A549 (cell line): ENCODE measurements at regions not wholly inside any gene's neighbourhood (a gene's known extent, or its start where the extent isn't known, plus 50 kb on each side); places are given as distances from the start of the nearest gene placed in this dataset.

Source experiments
- ATAC-seq, 2 experiments: fragments of 200-7000 bp in 1 of 2; fragments of >200 bp in 1 of 2; cut with Nextera tagmentation in 1 of 2; cut with Tn5 transposase in 1 of 2; 3 replicates each; pipeline versions ENCODE4 v1.8.0 to v1.9.1; 2018 to 2020; ENCODE audit warnings: mild to moderate bottlenecking in 1 of 2, moderate library complexity in 1 of 2
- CTCF ChIA-PET: fragments of 300-600 bp; sonication (Branson Sonifier 250); formaldehyde crosslinking; extraction: SDS; loops from one replicate; lab custom pipeline; 2021; ENCODE audit warnings: antibody characterized with exemption, inconsistent platforms; lab: Yijun Ruan, JAX
- POLR2A ChIA-PET: fragments of 350-600 bp; formaldehyde crosslinking; extraction: SDS; loops from one replicate; lab custom pipeline; 2021; ENCODE audit warnings: antibody characterized with exemption, inconsistent platforms; lab: Yijun Ruan, JAX
- DNase-seq, 2 experiments: peaks; one replicate each; pipeline versions ENCODE4 v3.0.0 to v3.0.0-alpha.2; 2011 to 2016; ENCODE audit warnings: low read depth in 1 of 2, low spot score in 1 of 2
- FAIRE-seq: peaks from 2 replicates; lab custom pipeline; 2011; peaks lifted over from hg19 to GRCh38; lab: Jason Lieb, UNC
- H3K27ac ChIP-seq, 2 experiments: fragments of >200 bp; sonication (Bioruptor Twin); formaldehyde crosslinking; 3 replicates each; pipeline ENCODE4 v1.5.1; 2016 to 2017
- H3K4me1 ChIP-seq: fragments of >200 bp; sonication (Bioruptor Twin); formaldehyde crosslinking; 3 replicates; pipeline ENCODE4 v1.6.1; 2016
- H3K4me2 ChIP-seq: fragments of >200 bp; sonication (Bioruptor Twin); formaldehyde crosslinking; 3 replicates; pipeline ENCODE4 v1.6.1; 2016
- H3K4me3 ChIP-seq: fragments of >200 bp; sonication (Bioruptor Twin); formaldehyde crosslinking; 3 replicates; pipeline ENCODE4 v1.5.1; 2016
- H3K9me3 ChIP-seq: fragments of >200 bp; sonication (Bioruptor Twin); formaldehyde crosslinking; 3 replicates; pipeline ENCODE4 v1.6.1; 2016
- BHLHE40 ChIP-seq: IDR thresholded peaks from 2 replicates; pipeline ENCODE4 v1.6.1; 2012; ENCODE audit warnings: low read depth, low read length, inconsistent platforms
- CEBPB ChIP-seq, 2 experiments: fragments of >200 bp in 1 of 2; sonication (Bioruptor Twin) in 1 of 2; formaldehyde crosslinking in 1 of 2; IDR thresholded peaks; 2 replicates each; pipeline ENCODE4 v1.6.1; 2012 to 2016
- CHD2 ChIP-seq: fragments of 150-350 bp; IDR thresholded peaks from 2 replicates; pipeline ENCODE4 v1.6.1; 2014; ENCODE audit warnings: low read length; ENCODE audit not compliant: partially characterized antibody
- EHF ChIP-seq: fragments of 250-450 bp; sonication (Bioruptor Pico); IDR thresholded peaks from 2 replicates; pipeline ENCODE4 v1.5.0; 2020; ENCODE audit warnings: mild to moderate bottlenecking
- EP300 ChIP-seq, 2 experiments: fragments of >200 bp; sonication (Bioruptor Twin); formaldehyde crosslinking; IDR thresholded peaks; 2 replicates in 1 of 2; 3 replicates in 1 of 2; pipeline ENCODE4 v1.6.1; 2016 to 2017
- ESRRA ChIP-seq: fragments of 150-350 bp; IDR thresholded peaks from 2 replicates; pipeline ENCODE4 v1.6.1; 2014; ENCODE audit warnings: mild to moderate bottlenecking, low read length, borderline replicate concordance
- FOSB ChIP-seq: fragments of 250-450 bp; sonication (Bioruptor Pico); IDR thresholded peaks from 2 replicates; pipeline ENCODE4 v1.5.0; 2020; ENCODE audit warnings: mild to moderate bottlenecking, moderate library complexity
- HEYL ChIP-seq: fragments of 250-450 bp; sonication (Bioruptor Pico); IDR thresholded peaks from 2 replicates; pipeline ENCODE4 v1.8.0; 2021; ENCODE audit warnings: mild to moderate bottlenecking, moderate library complexity
- HOXA7 ChIP-seq: fragments of 250-450 bp; sonication (Bioruptor Pico); IDR thresholded peaks from 2 replicates; pipeline ENCODE4 v1.5.0; 2020; ENCODE audit warnings: mild to moderate bottlenecking, moderate library complexity
- HOXB13 ChIP-seq: fragments of 250-450 bp; sonication (Bioruptor Pico); IDR thresholded peaks from 2 replicates; pipeline ENCODE4 v1.5.0; 2020; ENCODE audit warnings: low read depth, mild to moderate bottlenecking, moderate library complexity
- KDM1A ChIP-seq: fragments of 200-600 bp; sonication (generic); IDR thresholded peaks from 2 replicates; pipeline ENCODE4 v1.6.1; 2016; ENCODE audit warnings: low read depth, mild to moderate bottlenecking
- MAZ ChIP-seq: fragments of 150-350 bp; IDR thresholded peaks from 2 replicates; pipeline ENCODE4 v1.6.1; 2014; ENCODE audit warnings: antibody characterized with exemption, low read depth, low read length, borderline replicate concordance
- NFE2L2 ChIP-seq: fragments of 150-350 bp; conservative IDR thresholded peaks from 2 replicates; pipeline ENCODE4 v1.6.1; 2014; ENCODE audit warnings: low read length
- PHF8 ChIP-seq: fragments of 200-600 bp; sonication (generic); IDR thresholded peaks from 2 replicates; pipeline ENCODE4 v1.6.1; 2016; ENCODE audit warnings: low read depth, mild to moderate bottlenecking, antibody characterized with exemption, moderate library complexity, borderline replicate concordance
- RFX5 ChIP-seq: fragments of 450-650 bp; IDR thresholded peaks from 2 replicates; pipeline ENCODE4 v1.7.1; 2014; ENCODE audit warnings: antibody characterized with exemption, mild to moderate bottlenecking, moderate library complexity
- RNF2 ChIP-seq: fragments of 200-600 bp; sonication (generic); IDR thresholded peaks from 2 replicates; pipeline ENCODE4 v1.6.1; 2016; ENCODE audit warnings: low read depth, mild to moderate bottlenecking, antibody characterized with exemption, moderate library complexity, borderline replicate concordance
- SREBF2 ChIP-seq: fragments of 450-650 bp; IDR thresholded peaks from 2 replicates; pipeline ENCODE4 v1.6.1; 2014; ENCODE audit warnings: mild to moderate bottlenecking, moderate library complexity
- TP53 ChIP-seq: fragments of 250-450 bp; sonication (Bioruptor Pico); IDR thresholded peaks from 2 replicates; pipeline ENCODE4 v1.5.0; 2021; ENCODE audit warnings: mild to moderate bottlenecking, moderate library complexity
- ZC3H11A ChIP-seq: fragments of 450-650 bp; IDR thresholded peaks from 2 replicates; pipeline ENCODE4 v1.6.1; 2014; ENCODE audit warnings: antibody characterized with exemption, mild to moderate bottlenecking
- ZNF302 ChIP-seq: fragments of 250-450 bp; sonication (Bioruptor Pico); IDR thresholded peaks from 2 replicates; pipeline ENCODE4 v1.9.0; 2021; ENCODE audit warnings: inconsistent platforms, mild to moderate bottlenecking, moderate library complexity
- ZSCAN20 ChIP-seq: fragments of 250-450 bp; sonication (Bioruptor Pico); IDR thresholded peaks from 2 replicates; pipeline ENCODE4 v1.8.0; 2022; ENCODE audit warnings: mild to moderate bottlenecking, moderate library complexity
- WGBS: methylation state at CpG from one replicate; pipeline ENCODE4 v1.1.6; 2017; ENCODE audit errors: missing lambda C conversion rate; 5-methylcytosine and 5-hydroxymethylcytosine counted together
- TF ChIP-seq, protein P1 (sequence below): fragments of 250-450 bp; sonication (Bioruptor Pico); IDR thresholded peaks from 2 replicates; pipeline ENCODE4 v1.5.0; 2020; ENCODE audit warnings: low read depth, mild to moderate bottlenecking, moderate library complexity
- TF ChIP-seq, protein P2 (sequence below): fragments of >200 bp; sonication (Bioruptor Twin); formaldehyde crosslinking; IDR thresholded peaks from 3 replicates; pipeline ENCODE4 v1.6.1; 2016
- TF ChIP-seq, protein P3 (sequence below): fragments of 450-650 bp; IDR thresholded peaks from 2 replicates; pipeline ENCODE4 v1.6.1; 2014; ENCODE audit warnings: antibody characterized with exemption
- TF ChIP-seq, protein P4 (sequence below): IDR thresholded peaks from 2 replicates; pipeline ENCODE4 v1.6.1; 2012; ENCODE audit warnings: low read depth, borderline replicate concordance

DNA sequence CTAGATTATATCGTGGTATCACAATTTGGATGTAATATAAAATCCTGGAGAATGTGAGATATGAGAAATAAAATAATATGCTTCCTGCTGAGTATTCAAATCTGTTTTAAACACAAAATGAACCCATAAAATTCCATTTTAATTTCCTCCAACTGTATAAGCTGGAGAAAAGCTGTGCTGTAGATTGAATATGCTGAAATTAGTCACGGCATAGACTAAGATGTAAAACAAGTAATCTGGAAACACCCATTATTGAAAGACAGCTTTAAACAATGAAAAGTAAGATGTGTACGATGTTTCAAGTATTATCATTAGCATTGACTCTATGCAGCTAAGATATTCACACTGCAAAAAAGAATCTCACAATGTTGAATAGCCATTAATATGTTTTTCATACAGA, 403.4 kb upstream of the BRINP3 start:
- ChIA-PET POLR2A (no interaction called here), CTCF (no interaction called here)
- no peak for ATAC-seq

DNA sequence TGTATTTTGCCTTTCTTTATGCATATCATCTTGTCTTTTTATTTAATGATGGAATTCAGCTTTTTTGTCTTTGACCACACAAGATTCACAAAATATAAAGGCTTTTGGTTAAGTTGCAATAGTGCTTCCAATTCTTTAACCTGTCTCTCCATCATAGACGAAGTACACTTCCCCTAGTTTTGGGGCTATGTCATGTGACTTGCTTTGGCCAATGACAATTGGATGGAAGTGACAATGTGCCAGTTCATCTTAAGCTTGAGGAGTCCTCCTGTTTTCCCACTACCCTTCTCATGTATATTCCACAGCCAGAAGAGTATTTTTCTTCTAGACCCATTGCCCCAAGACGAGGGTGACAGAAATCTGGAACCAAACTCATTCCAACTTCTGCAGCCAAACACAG, 419.6 kb upstream of the BRINP3 start:
- Histone ChIP-seq H3K27ac (no peak overlapping the region), H3K4me2 (no peak overlapping the region), H3K4me3 (no peak overlapping the region), H3K9me3 (0 out of 3 replicates have a peak, but pooled peaks cover 3% of the 10 kb centered on the region), H3K4me1 (no peaks in the 10 kb centered on the region)
- CTCF ChIA-PET, result no interaction called here
- DNase-seq (no peak), FAIRE-seq (no peak), ATAC-seq (no peak)
- POLR2A ChIA-PET, result no interaction called here
- WGBS, result 11% methylated on average over 2 of the region's 2 CpGs
- TF ChIP-seq CHD2 (no peak), HEYL (CRISPR knock-in tag) (no peak), EHF (CRISPR knock-in tag) (no peak), ESRRA (no peak), RNF2 (no peak), PHF8 (no peak), TP53 (CRISPR knock-in tag) (no peak), NFE2L2 (no peak)
- TF ChIP-seq, protein P1, sequence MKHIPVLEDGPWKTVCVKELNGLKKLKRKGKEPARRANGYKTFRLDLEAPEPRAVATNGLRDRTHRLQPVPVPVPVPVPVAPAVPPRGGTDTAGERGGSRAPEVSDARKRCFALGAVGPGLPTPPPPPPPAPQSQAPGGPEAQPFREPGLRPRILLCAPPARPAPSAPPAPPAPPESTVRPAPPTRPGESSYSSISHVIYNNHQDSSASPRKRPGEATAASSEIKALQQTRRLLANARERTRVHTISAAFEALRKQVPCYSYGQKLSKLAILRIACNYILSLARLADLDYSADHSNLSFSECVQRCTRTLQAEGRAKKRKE (CRISPR knock-in tag), result no peak
- TF ChIP-seq, protein P2, sequence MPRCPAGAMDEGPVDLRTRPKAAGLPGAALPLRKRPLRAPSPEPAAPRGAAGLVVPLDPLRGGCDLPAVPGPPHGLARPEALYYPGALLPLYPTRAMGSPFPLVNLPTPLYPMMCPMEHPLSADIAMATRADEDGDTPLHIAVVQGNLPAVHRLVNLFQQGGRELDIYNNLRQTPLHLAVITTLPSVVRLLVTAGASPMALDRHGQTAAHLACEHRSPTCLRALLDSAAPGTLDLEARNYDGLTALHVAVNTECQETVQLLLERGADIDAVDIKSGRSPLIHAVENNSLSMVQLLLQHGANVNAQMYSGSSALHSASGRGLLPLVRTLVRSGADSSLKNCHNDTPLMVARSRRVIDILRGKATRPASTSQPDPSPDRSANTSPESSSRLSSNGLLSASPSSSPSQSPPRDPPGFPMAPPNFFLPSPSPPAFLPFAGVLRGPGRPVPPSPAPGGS, result no peak
- TF ChIP-seq, protein P3, sequence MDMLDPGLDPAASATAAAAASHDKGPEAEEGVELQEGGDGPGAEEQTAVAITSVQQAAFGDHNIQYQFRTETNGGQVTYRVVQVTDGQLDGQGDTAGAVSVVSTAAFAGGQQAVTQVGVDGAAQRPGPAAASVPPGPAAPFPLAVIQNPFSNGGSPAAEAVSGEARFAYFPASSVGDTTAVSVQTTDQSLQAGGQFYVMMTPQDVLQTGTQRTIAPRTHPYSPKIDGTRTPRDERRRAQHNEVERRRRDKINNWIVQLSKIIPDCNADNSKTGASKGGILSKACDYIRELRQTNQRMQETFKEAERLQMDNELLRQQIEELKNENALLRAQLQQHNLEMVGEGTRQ, result no peak

More for the DNA sequence above, 403.4 kb upstream of the BRINP3 start:
- FAIRE-seq (no peak), DNase-seq (no peak)
- H3K27ac ChIP-seq, result no peak overlapping the region
- WGBS, result 36% methylated on average over 3 of the region's 3 CpGs
- H3K4me1 ChIP-seq, result no peaks in the 10 kb centered on the region
- no peak overlapping the region for H3K4me3 ChIP-seq
- H3K4me2 ChIP-seq, result no peak overlapping the region
- TF ChIP-seq HOXB13 (no peak), ZNF302 (CRISPR knock-in tag) (no peak), ZSCAN20 (CRISPR knock-in tag) (no peak), TP53 (CRISPR knock-in tag) (no peak), BHLHE40 (no peak), EHF (CRISPR knock-in tag) (no peak), FOSB (CRISPR knock-in tag) (no peak), RFX5 (no peak), KDM1A (no peak), SREBF2 (no peak), CEBPB (IDR thresholded peaks at IDR 0.05) (no peak), EP300 (IDR thresholded peaks at IDR 0.05) (no peak), ZC3H11A (no peak), HOXA7 (CRISPR knock-in tag) (no peak), MAZ (no peak)
- TF ChIP-seq, protein P4, sequence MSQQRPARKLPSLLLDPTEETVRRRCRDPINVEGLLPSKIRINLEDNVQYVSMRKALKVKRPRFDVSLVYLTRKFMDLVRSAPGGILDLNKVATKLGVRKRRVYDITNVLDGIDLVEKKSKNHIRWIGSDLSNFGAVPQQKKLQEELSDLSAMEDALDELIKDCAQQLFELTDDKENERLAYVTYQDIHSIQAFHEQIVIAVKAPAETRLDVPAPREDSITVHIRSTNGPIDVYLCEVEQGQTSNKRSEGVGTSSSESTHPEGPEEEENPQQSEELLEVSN, result no peak
- no peaks in the 10 kb centered on the region for H3K9me3 ChIP-seq
